Epithelial cell of esophagus (primary cell): ENCODE measurements at regions not wholly inside any gene's neighbourhood (a gene's known extent, or its start where the extent isn't known, plus 50 kb on each side); places are given as distances from the start of the nearest gene placed in this dataset.
"Not testable (repeated sequence)": the region's sequence is repeated elsewhere in the genome, so short reads cannot be mapped to it uniquely, and the experiment has no call there.

Experiments
- DNase-seq: peaks from one replicate; pipeline ENCODE4 v3.0.0; 2010; ENCODE audit warnings: low read depth
- H3K4me3 ChIP-seq: 2 replicates; pipeline ENCODE4 v1.5.1; 2011; ENCODE audit warnings: mild to moderate bottlenecking, low read length, control low read depth
- TF ChIP-seq, protein P1 (sequence below): IDR thresholded peaks from 2 replicates; pipeline ENCODE4 v1.5.1; 2011; ENCODE audit warnings: low read depth, mild to moderate bottlenecking, low read length, control low read depth, inconsistent platforms; ENCODE audit not compliant: insufficient read depth; ENCODE audit errors: missing control alignments

DNA sequence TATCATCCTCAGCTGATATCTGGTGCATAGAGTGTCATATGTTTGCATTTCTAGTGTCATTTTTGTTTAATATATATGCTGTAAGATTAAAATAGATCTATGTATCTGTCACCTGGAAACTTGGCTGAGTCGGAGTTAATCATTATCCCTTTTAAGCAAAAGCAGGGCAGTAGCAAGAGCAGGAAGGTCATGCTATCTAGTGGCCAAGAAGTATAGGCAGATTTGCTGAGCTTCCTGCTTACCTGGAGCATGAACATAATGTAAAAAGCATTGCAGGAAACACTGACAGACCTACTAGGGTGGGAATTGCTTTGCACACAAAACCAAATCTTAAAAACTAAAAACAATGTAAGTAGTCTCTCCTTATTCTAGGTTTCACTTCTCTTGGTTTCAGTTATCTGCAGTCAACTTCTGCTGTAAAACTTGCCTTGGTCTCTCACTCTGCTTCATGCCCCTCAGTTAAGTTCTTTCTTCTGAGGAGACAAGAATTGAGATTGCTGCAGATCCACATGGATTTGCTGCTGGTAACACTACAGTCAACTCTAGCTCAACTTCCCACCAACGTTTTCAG is 295.3 kb downstream of the CDH7 start:
- H3K4me3 ChIP-seq: no peak overlapping the region
- DNase-seq: no peak
- TF ChIP-seq, protein P1, sequence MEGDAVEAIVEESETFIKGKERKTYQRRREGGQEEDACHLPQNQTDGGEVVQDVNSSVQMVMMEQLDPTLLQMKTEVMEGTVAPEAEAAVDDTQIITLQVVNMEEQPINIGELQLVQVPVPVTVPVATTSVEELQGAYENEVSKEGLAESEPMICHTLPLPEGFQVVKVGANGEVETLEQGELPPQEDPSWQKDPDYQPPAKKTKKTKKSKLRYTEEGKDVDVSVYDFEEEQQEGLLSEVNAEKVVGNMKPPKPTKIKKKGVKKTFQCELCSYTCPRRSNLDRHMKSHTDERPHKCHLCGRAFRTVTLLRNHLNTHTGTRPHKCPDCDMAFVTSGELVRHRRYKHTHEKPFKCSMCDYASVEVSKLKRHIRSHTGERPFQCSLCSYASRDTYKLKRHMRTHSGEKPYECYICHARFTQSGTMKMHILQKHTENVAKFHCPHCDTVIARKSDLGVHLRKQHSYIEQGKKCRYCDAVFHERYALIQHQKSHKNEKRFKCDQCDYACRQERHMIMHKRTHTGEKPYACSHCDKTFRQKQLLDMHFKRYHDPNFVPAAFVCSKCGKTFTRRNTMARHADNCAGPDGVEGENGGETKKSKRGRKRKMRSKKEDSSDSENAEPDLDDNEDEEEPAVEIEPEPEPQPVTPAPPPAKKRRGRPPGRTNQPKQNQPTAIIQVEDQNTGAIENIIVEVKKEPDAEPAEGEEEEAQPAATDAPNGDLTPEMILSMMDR: no peak

- TF ChIP-seq, protein P1: no peak
- no peak overlapping the region for H3K4me3 ChIP-seq
- no peak for DNase-seq
These were observed 292.2 kb downstream of the CDH7 start for GRCh38 chr18:66043009-66043408.

DNA sequence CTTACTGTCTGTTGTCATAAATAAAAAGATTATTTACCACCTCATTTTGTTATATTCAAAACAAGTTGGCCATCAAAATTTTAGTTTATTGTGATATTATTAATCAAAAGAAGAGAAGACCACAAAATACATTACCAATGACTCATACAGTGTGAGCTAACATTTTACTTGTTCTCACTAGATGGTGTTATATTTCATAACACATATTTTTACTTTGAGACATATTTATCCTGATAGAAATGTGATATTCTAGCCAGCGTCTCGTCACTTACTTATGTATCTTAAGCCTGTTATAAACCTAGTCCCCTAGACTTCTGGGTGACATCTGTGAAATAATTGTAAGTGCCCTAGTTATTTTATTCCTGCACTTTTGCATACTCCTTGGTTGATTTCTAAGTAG is 263.2 kb downstream of the CDH7 start:
- peak; percentile 65 for DNase-seq
- TF ChIP-seq, protein P1: no peak
- no peak overlapping the region for H3K4me3 ChIP-seq

DNA sequence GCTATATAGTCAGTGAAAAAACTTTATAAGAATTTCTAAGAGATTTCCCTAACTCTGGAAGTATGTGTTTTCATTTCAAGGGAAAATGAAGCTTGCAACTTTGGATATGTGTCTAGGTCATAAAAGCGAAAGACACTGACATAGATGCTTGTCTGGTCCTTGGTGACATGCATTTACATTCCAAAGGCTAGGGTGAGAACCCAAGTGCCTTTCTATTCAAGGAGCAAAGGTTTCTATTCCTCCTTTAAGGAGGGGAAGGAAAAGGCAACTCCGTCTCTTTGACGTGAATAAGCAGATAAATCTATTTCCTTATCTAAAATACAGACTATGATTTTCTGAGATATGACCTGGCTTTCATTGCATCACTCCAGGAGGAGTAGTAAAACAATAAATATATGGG is 261.1 kb downstream of the CDH7 start:
- DNase-seq: no peak
- TF ChIP-seq, protein P1: no peak
- no peak overlapping the region for H3K4me3 ChIP-seq

DNA sequence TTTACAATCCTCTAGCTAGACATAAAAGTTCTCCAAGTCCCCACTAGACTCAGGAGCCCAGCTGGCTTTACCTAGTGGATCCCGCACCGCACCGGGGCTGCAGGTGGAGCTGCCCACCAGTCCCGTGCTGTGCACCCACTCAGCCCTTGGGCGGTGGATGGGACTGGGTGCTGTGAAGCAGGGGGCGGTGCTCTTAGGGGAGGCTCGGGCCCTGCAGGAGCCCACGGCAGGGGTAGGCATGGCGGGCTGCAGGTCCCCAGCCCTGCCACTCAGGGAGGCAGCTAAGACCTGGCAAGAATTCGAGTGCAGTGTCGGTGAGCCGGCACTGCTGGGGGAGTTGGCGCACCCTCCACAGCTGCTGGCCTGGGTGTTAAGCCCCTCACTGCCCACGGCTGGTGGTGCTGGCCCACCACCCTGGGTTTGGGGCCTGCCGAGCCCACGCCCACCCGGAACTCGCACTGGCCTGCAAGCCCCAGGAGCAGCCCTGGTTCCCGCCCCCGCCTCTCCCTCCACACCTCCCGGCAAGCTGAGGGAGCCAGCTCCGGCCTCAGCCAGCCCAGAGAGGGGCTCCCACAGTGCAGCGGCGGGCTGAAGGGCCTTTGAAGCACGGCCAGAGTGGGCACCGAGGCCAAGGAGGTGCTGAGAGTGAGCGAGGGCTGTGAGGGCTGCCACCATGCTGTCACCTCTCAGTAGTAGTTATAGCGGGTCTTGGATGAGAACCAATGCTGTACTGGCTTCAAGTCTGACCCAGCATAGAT is 255.2 kb downstream of the CDH7 start:
- TF ChIP-seq, protein P1: no peak
- no peak overlapping the region for H3K4me3 ChIP-seq
- DNase-seq: no peak

- DNase-seq: peak; percentile 62
- not testable (repeated sequence) for H3K4me3 ChIP-seq
These were observed 248.3 kb downstream of the CDH7 start for GRCh38 chr18:65998971-65999700.

GRCh38 chr18:65995206-65995605 is 244.4 kb downstream of the CDH7 start:
- no peak overlapping the region for H3K4me3 ChIP-seq
- no peak for DNase-seq
- TF ChIP-seq, protein P1: no peak
